ENCODE measurements at regions not wholly inside any gene's neighbourhood (a gene's known extent, or its start where the extent isn't known, plus 50 kb on each side); places are given as distances from the start of the nearest gene placed in this dataset.

DNA sequence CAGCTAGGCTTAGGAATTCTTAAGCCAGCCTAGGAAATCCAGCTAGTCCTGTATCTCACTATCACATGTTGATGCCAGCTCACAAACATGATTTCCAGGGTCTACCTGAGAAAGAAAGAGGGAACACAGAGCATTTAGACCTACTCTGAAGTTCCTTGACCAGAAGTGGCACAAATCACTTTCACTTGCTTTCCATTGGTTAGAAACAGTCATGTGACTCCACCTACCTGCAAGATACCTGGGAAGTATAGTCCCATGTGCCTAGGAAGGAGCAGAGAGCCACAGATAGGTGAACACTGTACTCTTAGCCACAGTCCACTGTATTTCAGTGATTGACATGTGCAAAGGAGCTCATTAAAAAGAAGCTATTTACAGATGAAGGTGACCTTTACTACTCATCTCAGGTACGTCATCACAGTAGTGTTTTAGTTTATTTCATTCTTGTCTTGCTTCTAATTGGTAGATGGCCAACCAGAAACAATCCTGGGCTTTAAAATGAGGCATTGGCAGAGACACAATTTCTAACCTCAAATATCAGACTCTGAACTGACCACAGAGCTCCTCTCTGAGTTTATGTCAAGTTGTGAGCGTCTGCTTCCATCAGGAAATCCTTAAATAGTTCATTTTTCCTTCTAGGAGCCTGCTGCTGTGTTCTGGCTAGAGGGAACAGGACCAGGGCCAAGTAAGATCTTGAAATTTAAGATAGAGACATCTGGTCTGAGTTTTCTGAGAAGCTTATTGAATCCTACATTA, 340.7 kb downstream of the TLE4 start:
- H3K36me3 Mint-ChIP-seq (ENCODE audit: low read depth): no peaks in the 10 kb centered on the region
- no peak overlapping the region for H3K27ac Mint-ChIP-seq
- peaks cover 6% of the 10 kb centered on the region for H3K4me1 Mint-ChIP-seq
- TF ChIP-seq CTCF (IDR thresholded peaks at IDR 0.05; ENCODE audit: unreplicated experiment in 3 of 3): no peak
- no peak overlapping the region for H3K4me3 Mint-ChIP-seq
- H3K27me3 Mint-ChIP-seq (ENCODE audit: low read depth): peaks cover 3% of the 10 kb centered on the region
- H3K9me3 Mint-ChIP-seq: peaks cover 12% of the 10 kb centered on the region

- Mint-ChIP-seq H3K27ac (no peak overlapping the region), H3K9me3 (peaks cover 12% of the 10 kb centered on the region), H3K36me3 (ENCODE audit: low read depth) (no peaks in the 10 kb centered on the region), H3K4me3 (no peak overlapping the region), H3K27me3 (ENCODE audit: low read depth) (peaks cover 3% of the 10 kb centered on the region), H3K4me1 (peaks cover 6% of the 10 kb centered on the region)
- no peak for TF ChIP-seq CTCF (IDR thresholded peaks at IDR 0.05; ENCODE audit: unreplicated experiment in 3 of 3)
Observed at GRCh38 chr9:79911724-79912123, 340.0 kb downstream of the TLE4 start.

GRCh38 chr9:79902825-79903600, 331.2 kb downstream of the TLE4 start:
- no peak overlapping the region for H3K4me3 Mint-ChIP-seq
- H3K36me3 Mint-ChIP-seq (ENCODE audit: low read depth): no peaks in the 10 kb centered on the region
- peaks cover 3% of the 10 kb centered on the region for H3K27me3 Mint-ChIP-seq (ENCODE audit: low read depth)
- TF ChIP-seq CTCF (IDR thresholded peaks at IDR 0.05; ENCODE audit: unreplicated experiment in 3 of 3): no peak
- peaks cover 6% of the 10 kb centered on the region for H3K9me3 Mint-ChIP-seq
- peak overlapping the region in 1 of 3 experiments; percentile 32 for H3K27ac Mint-ChIP-seq
- H3K4me1 Mint-ChIP-seq: no peaks in the 10 kb centered on the region

DNA sequence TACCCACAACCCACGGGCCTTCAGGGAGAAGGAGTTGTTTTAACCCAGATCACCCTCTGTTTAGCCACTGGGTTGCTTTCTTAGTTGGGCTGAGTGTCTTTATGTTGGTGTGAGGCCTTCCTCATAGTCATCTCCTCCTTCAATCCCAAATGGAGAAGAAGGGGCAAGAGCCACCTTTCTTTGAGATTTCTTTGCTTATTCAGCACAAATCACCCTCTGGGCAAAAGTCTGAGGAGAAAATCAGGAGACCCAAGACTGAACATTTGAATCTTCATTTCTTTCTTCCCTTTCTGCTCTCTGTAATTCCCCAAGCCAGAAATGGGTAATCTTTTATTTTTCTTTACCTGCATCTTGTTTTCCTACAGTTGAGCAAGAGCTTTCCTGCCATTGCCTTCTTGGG, 329.0 kb downstream of the TLE4 start:
- H3K27me3 Mint-ChIP-seq (ENCODE audit: low read depth): peaks cover 3% of the 10 kb centered on the region

GRCh38 chr9:79896390-79896980, 324.7 kb downstream of the TLE4 start:
- Mint-ChIP-seq H3K27me3 (ENCODE audit: low read depth) (no peaks in the 10 kb centered on the region), H3K9me3 (no peaks in the 10 kb centered on the region), H3K4me3 (no peak overlapping the region), H3K4me1 (no peaks in the 10 kb centered on the region), H3K27ac (no peak overlapping the region), H3K36me3 (ENCODE audit: low read depth) (no peaks in the 10 kb centered on the region)
- no peak for TF ChIP-seq CTCF (IDR thresholded peaks at IDR 0.05; ENCODE audit: unreplicated experiment in 3 of 3)

More for the DNA sequence above, 329.0 kb downstream of the TLE4 start:
- no peaks in the 10 kb centered on the region for H3K36me3 Mint-ChIP-seq (ENCODE audit: low read depth)
- H3K4me3 Mint-ChIP-seq: no peak overlapping the region
- no peak for TF ChIP-seq CTCF (IDR thresholded peaks at IDR 0.05; ENCODE audit: unreplicated experiment in 3 of 3)
- H3K4me1 Mint-ChIP-seq: no peaks in the 10 kb centered on the region
- H3K27ac Mint-ChIP-seq: no peak overlapping the region
- no peaks in the 10 kb centered on the region for H3K9me3 Mint-ChIP-seq
